H1 (cell line): ENCODE measurements at regions not wholly inside any gene's neighbourhood (a gene's known extent, or its start where the extent isn't known, plus 50 kb on each side); places are given as distances from the start of the nearest gene placed in this dataset.

Source experiments
- CHD2 ChIP-seq: IDR thresholded peaks from 2 replicates; pipeline ENCODE4 v1.6.1; 2012; ENCODE audit warnings: low read length, improper control_type of control experiment
- GABPA ChIP-seq: IDR thresholded peaks from 2 replicates; pipeline ENCODE4 v1.6.1; 2011; ENCODE audit warnings: mild to moderate bottlenecking, low read length, moderate library complexity, borderline replicate concordance; ENCODE audit not compliant: insufficient read depth
- RFX5 ChIP-seq: IDR thresholded peaks from 2 replicates; pipeline ENCODE4 v1.6.1; 2011; ENCODE audit warnings: low read depth, low read length, improper control_type of control experiment, borderline replicate concordance
- TF ChIP-seq, protein P1 (sequence below), 3 experiments: IDR thresholded peaks; 1 replicate in 2 of 3; 2 replicates in 1 of 3; pipeline versions ENCODE4 v1.5.1 to v1.6.1; 2011; ENCODE audit warnings: low read length in 3 of 3, mild to moderate bottlenecking in 3 of 3, inconsistent platforms in 2 of 3, low read depth in 1 of 3, moderate library complexity in 1 of 3; ENCODE audit not compliant: insufficient read depth in 1 of 3; ENCODE audit errors: control extremely low read depth in 1 of 3

DNA sequence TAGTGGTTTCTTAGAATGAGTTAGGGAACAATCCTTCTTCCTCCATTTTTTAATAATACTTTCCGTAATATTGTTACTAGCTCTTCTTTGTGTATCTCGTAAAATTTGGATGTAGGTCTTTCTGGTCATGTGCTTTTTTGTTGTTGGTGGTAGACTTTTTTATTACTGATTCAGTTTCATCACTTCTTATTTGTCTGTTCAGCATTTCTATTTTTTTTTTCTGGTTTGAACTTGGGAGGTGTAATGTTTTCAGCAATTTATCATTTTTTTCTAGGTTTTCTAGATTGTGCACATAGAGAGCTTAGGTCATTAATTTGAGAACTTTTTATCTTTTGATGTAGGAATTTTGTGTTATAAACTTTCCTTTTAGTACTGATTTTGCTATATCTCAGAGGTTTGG is 1299.9 kb downstream of the FSCB start:
- TF ChIP-seq, protein P1, sequence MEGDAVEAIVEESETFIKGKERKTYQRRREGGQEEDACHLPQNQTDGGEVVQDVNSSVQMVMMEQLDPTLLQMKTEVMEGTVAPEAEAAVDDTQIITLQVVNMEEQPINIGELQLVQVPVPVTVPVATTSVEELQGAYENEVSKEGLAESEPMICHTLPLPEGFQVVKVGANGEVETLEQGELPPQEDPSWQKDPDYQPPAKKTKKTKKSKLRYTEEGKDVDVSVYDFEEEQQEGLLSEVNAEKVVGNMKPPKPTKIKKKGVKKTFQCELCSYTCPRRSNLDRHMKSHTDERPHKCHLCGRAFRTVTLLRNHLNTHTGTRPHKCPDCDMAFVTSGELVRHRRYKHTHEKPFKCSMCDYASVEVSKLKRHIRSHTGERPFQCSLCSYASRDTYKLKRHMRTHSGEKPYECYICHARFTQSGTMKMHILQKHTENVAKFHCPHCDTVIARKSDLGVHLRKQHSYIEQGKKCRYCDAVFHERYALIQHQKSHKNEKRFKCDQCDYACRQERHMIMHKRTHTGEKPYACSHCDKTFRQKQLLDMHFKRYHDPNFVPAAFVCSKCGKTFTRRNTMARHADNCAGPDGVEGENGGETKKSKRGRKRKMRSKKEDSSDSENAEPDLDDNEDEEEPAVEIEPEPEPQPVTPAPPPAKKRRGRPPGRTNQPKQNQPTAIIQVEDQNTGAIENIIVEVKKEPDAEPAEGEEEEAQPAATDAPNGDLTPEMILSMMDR (IDR thresholded peaks at IDR 0.05; ENCODE audit: control extremely low read depth in 1 of 3, insufficient read depth in 1 of 3, low read depth in 1 of 3, low read length in 3 of 3) = no peak
- no peak for TF ChIP-seq CHD2
- no peak for TF ChIP-seq RFX5
- no peak for TF ChIP-seq GABPA
